Natural killer cell treated with Interleukin-12 subunit alpha and Interleukin-12 subunit beta and Interleukin-15 and Interleukin-18, amount 100 ng/mL, for 72 hours (primary cell): ENCODE measurements at regions not wholly inside any gene's neighbourhood (a gene's known extent, or its start where the extent isn't known, plus 50 kb on each side); places are given as distances from the start of the nearest gene placed in this dataset.

Source experiments
- ATAC-seq, 2 donors: fragments of 150-1000 bp; cut with Tn5 transposase in 1 of 2; sonication (Bioruptor Pico), chemical (Tn5 transposase) in 1 of 2; 2 replicates each; pipeline ENCODE4 v1.10.0; 2021
- DNase-seq: peaks from one replicate; pipeline ENCODE4 v3.0.0; 2022; ENCODE audit warnings: low spot score
- H3K27ac Mint-ChIP-seq, 2 donors: 1 replicate in 1 of 2; 2 replicates in 1 of 2; pipeline ENCODE4 v1.8.0; 2022; ENCODE audit warnings: mixed read lengths in 2 of 2, mild to moderate bottlenecking in 1 of 2, moderate library complexity in 1 of 2
- H3K27me3 Mint-ChIP-seq, 2 donors: 1 replicate in 1 of 2; 2 replicates in 1 of 2; pipeline ENCODE4 v1.8.0; 2022; ENCODE audit warnings: mixed read lengths in 2 of 2
- H3K36me3 Mint-ChIP-seq: one replicate; pipeline ENCODE4 v1.8.0; 2022; ENCODE audit warnings: mixed read lengths
- H3K4me1 Mint-ChIP-seq, 2 donors: 1 replicate in 1 of 2; 2 replicates in 1 of 2; pipeline ENCODE4 v1.8.0; 2022; ENCODE audit warnings: low read depth in 2 of 2, mixed read lengths in 2 of 2, mild to moderate bottlenecking in 1 of 2
- H3K4me3 Mint-ChIP-seq: one replicate; pipeline ENCODE4 v1.8.0; 2022; ENCODE audit warnings: mixed read lengths
- H3K9me3 Mint-ChIP-seq: 2 replicates; pipeline ENCODE4 v1.8.0; 2022; ENCODE audit warnings: mixed read lengths

- Mint-ChIP-seq H3K27ac (no peak overlapping the region), H3K9me3 (peaks cover 4% of the 10 kb centered on the region), H3K36me3 (no peaks in the 10 kb centered on the region), H3K27me3 (peaks cover 5 to 9% of the 10 kb centered on the region in 2 donors), H3K4me1 (no peaks in the 10 kb centered on the region), H3K4me3 (no peak overlapping the region)
- ATAC-seq (peak in 1 of 2 donors; percentile 24), DNase-seq (no peak)
Measured at GRCh38 chr18:51578406-51578980, 381.0 kb upstream of the MEX3C start.

GRCh38 chr18:51580580-51580979, 383.1 kb upstream of the MEX3C start:
- Mint-ChIP-seq H3K4me1 (no peaks in the 10 kb centered on the region), H3K27ac (no peak overlapping the region), H3K27me3 (peaks cover 9 to 17% of the 10 kb centered on the region in 2 donors), H3K4me3 (no peak overlapping the region), H3K9me3 (no peaks in the 10 kb centered on the region), H3K36me3 (no peaks in the 10 kb centered on the region)
- ATAC-seq (no peak), DNase-seq (no peak)

GRCh38 chr18:51582551-51582950, 385.1 kb upstream of the MEX3C start:
- H3K4me3 Mint-ChIP-seq = no peak overlapping the region
- ATAC-seq = no peak
- H3K9me3 Mint-ChIP-seq = no peaks in the 10 kb centered on the region
- DNase-seq = no peak
- H3K27me3 Mint-ChIP-seq = peaks cover 10 to 28% of the 10 kb centered on the region in 2 donors
- no peak overlapping the region for H3K27ac Mint-ChIP-seq
- H3K36me3 Mint-ChIP-seq = no peaks in the 10 kb centered on the region
- no peaks in the 10 kb centered on the region for H3K4me1 Mint-ChIP-seq

GRCh38 chr18:51588616-51589015, 391.1 kb upstream of the MEX3C start:
- no peaks in the 10 kb centered on the region for H3K4me1 Mint-ChIP-seq
- no peak overlapping the region for H3K4me3 Mint-ChIP-seq
- H3K9me3 Mint-ChIP-seq = no peaks in the 10 kb centered on the region
- H3K27me3 Mint-ChIP-seq = peaks cover 10 to 41% of the 10 kb centered on the region in 2 donors
- H3K27ac Mint-ChIP-seq = no peak overlapping the region
- no peaks in the 10 kb centered on the region for H3K36me3 Mint-ChIP-seq
- DNase-seq (no peak), ATAC-seq (no peak)

- H3K9me3 Mint-ChIP-seq = peaks cover 6% of the 10 kb centered on the region
- H3K27me3 Mint-ChIP-seq = peaks cover 17 to 44% of the 10 kb centered on the region in 2 donors
- no peak overlapping the region for H3K4me3 Mint-ChIP-seq
- H3K36me3 Mint-ChIP-seq = no peaks in the 10 kb centered on the region
- ATAC-seq (no peak), DNase-seq (no peak)
- no peak overlapping the region for H3K27ac Mint-ChIP-seq
- no peaks in the 10 kb centered on the region for H3K4me1 Mint-ChIP-seq
Measured at GRCh38 chr18:51593931-51594330, 396.4 kb upstream of the MEX3C start.

GRCh38 chr18:51603111-51603510, 405.6 kb upstream of the MEX3C start:
- DNase-seq (no peak), ATAC-seq (no peak)
- Mint-ChIP-seq H3K9me3 (peaks cover 5% of the 10 kb centered on the region), H3K4me1 (no peaks in the 10 kb centered on the region), H3K36me3 (no peaks in the 10 kb centered on the region), H3K27me3 (peaks cover 18 to 38% of the 10 kb centered on the region in 2 donors), H3K4me3 (no peak overlapping the region), H3K27ac (no peak overlapping the region)

GRCh38 chr18:51603551-51603950, 406.1 kb upstream of the MEX3C start:
- Mint-ChIP-seq H3K9me3 (peaks cover 2% of the 10 kb centered on the region), H3K36me3 (no peaks in the 10 kb centered on the region), H3K4me1 (no peaks in the 10 kb centered on the region), H3K27ac (no peak overlapping the region), H3K27me3 (peaks cover 15 to 34% of the 10 kb centered on the region in 2 donors), H3K4me3 (no peak overlapping the region)
- DNase-seq (no peak), ATAC-seq (no peak)

- H3K27ac Mint-ChIP-seq = no peak overlapping the region
- no peak for ATAC-seq
- H3K27me3 Mint-ChIP-seq = peaks cover 24 to 51% of the 10 kb centered on the region in 2 donors
- no peaks in the 10 kb centered on the region for H3K36me3 Mint-ChIP-seq
- DNase-seq = no peak
- H3K4me1 Mint-ChIP-seq = no peaks in the 10 kb centered on the region
- H3K9me3 Mint-ChIP-seq = peaks cover 2% of the 10 kb centered on the region
- H3K4me3 Mint-ChIP-seq = no peak overlapping the region
Measured at GRCh38 chr18:51610481-51610880, 413.0 kb upstream of the MEX3C start.

GRCh38 chr18:51611326-51611725, 413.8 kb upstream of the MEX3C start:
- no peak overlapping the region for H3K4me3 Mint-ChIP-seq
- ATAC-seq (no peak), DNase-seq (no peak)
- H3K27ac Mint-ChIP-seq = no peak overlapping the region
- peaks cover 26 to 49% of the 10 kb centered on the region in 2 donors for H3K27me3 Mint-ChIP-seq
- no peaks in the 10 kb centered on the region for H3K36me3 Mint-ChIP-seq
- peaks cover 2% of the 10 kb centered on the region for H3K9me3 Mint-ChIP-seq
- H3K4me1 Mint-ChIP-seq = no peaks in the 10 kb centered on the region

GRCh38 chr18:51614033-51614432, 416.6 kb upstream of the MEX3C start:
- no peak for ATAC-seq
- Mint-ChIP-seq H3K27ac (no peak overlapping the region), H3K4me1 (no peaks in the 10 kb centered on the region), H3K4me3 (no peak overlapping the region), H3K36me3 (no peaks in the 10 kb centered on the region), H3K9me3 (no peaks in the 10 kb centered on the region), H3K27me3 (peaks cover 19 to 35% of the 10 kb centered on the region in 2 donors)
- no peak for DNase-seq

GRCh38 chr18:51614967-51615571, 417.6 kb upstream of the MEX3C start:
- Mint-ChIP-seq H3K27ac (no peak overlapping the region), H3K27me3 (peaks cover 19 to 27% of the 10 kb centered on the region in 2 donors), H3K4me3 (no peak overlapping the region), H3K9me3 (no peaks in the 10 kb centered on the region), H3K4me1 (no peaks in the 10 kb centered on the region), H3K36me3 (no peaks in the 10 kb centered on the region)
- no peak for ATAC-seq
- DNase-seq = no peak

GRCh38 chr18:51617167-51617566, 419.7 kb upstream of the MEX3C start:
- ATAC-seq (no peak), DNase-seq (no peak)
- Mint-ChIP-seq H3K4me1 (no peaks in the 10 kb centered on the region), H3K27me3 (peaks cover 21 to 31% of the 10 kb centered on the region in 2 donors), H3K27ac (no peak overlapping the region), H3K4me3 (no peak overlapping the region), H3K36me3 (no peaks in the 10 kb centered on the region), H3K9me3 (no peaks in the 10 kb centered on the region)

- H3K9me3 Mint-ChIP-seq = no peaks in the 10 kb centered on the region
- H3K36me3 Mint-ChIP-seq = no peaks in the 10 kb centered on the region
- H3K27me3 Mint-ChIP-seq = peaks cover 23 to 30% of the 10 kb centered on the region in 2 donors
Measured at GRCh38 chr18:51617572-51618260, 420.2 kb upstream of the MEX3C start.

GRCh38 chr18:51619283-51619682, 421.8 kb upstream of the MEX3C start:
- Mint-ChIP-seq H3K4me1 (no peaks in the 10 kb centered on the region), H3K27ac (no peak overlapping the region), H3K36me3 (no peaks in the 10 kb centered on the region), H3K4me3 (no peak overlapping the region), H3K27me3 (peaks cover 26 to 32% of the 10 kb centered on the region in 2 donors), H3K9me3 (no peaks in the 10 kb centered on the region)
- DNase-seq = no peak
- peak in 1 of 2 donors; percentile 30 for ATAC-seq

More at GRCh38 chr18:51617572-51618260, 420.2 kb upstream of the MEX3C start:
- DNase-seq (no peak), ATAC-seq (no peak)
- no peaks in the 10 kb centered on the region for H3K4me1 Mint-ChIP-seq
- H3K27ac Mint-ChIP-seq = no peak overlapping the region
- no peak overlapping the region for H3K4me3 Mint-ChIP-seq
